GM12891 (cell line): ENCODE measurements at regions not wholly inside any gene's neighbourhood (a gene's known extent, or its start where the extent isn't known, plus 50 kb on each side); places are given as distances from the start of the nearest gene placed in this dataset.
"Not testable (repeated sequence)": the region's sequence is repeated elsewhere in the genome, so short reads cannot be mapped to it uniquely, and the experiment has no call there.

Source experiments
- DNase-seq: peaks from one replicate; pipeline ENCODE4 v3.0.0; 2011; ENCODE audit warnings: low spot score; ENCODE audit not compliant: insufficient read length
- FAIRE-seq: peaks from 2 replicates; lab custom pipeline; 2011; peaks lifted over from hg19 to GRCh38; lab: Jason Lieb, UNC
- PAX5 ChIP-seq: IDR thresholded peaks from 2 replicates; pipeline ENCODE4 v1.6.1; 2011; ENCODE audit warnings: low read length, moderate library complexity, mild to moderate bottlenecking; ENCODE audit not compliant: insufficient read depth, severe bottlenecking
- POLR2A ChIP-seq: IDR thresholded peaks from 2 replicates; pipeline ENCODE4 v1.6.1; 2011; ENCODE audit warnings: low read depth, low read length, control low read depth
- POLR2AphosphoS5 ChIP-seq: IDR thresholded peaks from 2 replicates; pipeline ENCODE4 v1.6.1; 2011; ENCODE audit warnings: low read depth, low read length, control low read depth
- POU2F2 ChIP-seq: IDR thresholded peaks from 2 replicates; pipeline ENCODE4 v1.6.1; 2011; ENCODE audit warnings: low read depth, mild to moderate bottlenecking, control low read depth, low read length, moderate library complexity
- SPI1 ChIP-seq: IDR thresholded peaks from 2 replicates; pipeline ENCODE4 v1.6.1; 2011; ENCODE audit warnings: low read depth, low read length, control low read depth
- TAF1 ChIP-seq: IDR thresholded peaks from 2 replicates; pipeline ENCODE4 v1.6.1; 2011; ENCODE audit warnings: low read depth, low read length, control low read depth

GRCh38 chr2:35503738-35504199 lies 851.8 kb upstream of the CRIM1 start:
- TF ChIP-seq SPI1 (no peak), POLR2AphosphoS5 (no peak)
- DNase-seq (no peak), FAIRE-seq (no peak)

GRCh38 chr2:35503311-35503710 lies 852.3 kb upstream of the CRIM1 start:
- no peak for DNase-seq
- FAIRE-seq, result no peak
- no peak for TF ChIP-seq TAF1
- TF ChIP-seq SPI1, result no peak
- TF ChIP-seq POLR2AphosphoS5, result no peak
- TF ChIP-seq PAX5, result no peak
- no peak for TF ChIP-seq POLR2A
- TF ChIP-seq POU2F2, result no peak

GRCh38 chr2:35501076-35501475 lies 854.5 kb upstream of the CRIM1 start:
- DNase-seq (no peak), FAIRE-seq (no peak)
- TF ChIP-seq TAF1 (no peak), POLR2AphosphoS5 (no peak), POU2F2 (no peak), POLR2A (no peak), SPI1 (no peak), PAX5 (no peak)

GRCh38 chr2:35496022-35496421 lies 859.6 kb upstream of the CRIM1 start:
- TF ChIP-seq POLR2A (no peak), TAF1 (no peak), SPI1 (no peak), PAX5 (no peak), POU2F2 (no peak), POLR2AphosphoS5 (no peak)
- DNase-seq (no peak), FAIRE-seq (no peak)

GRCh38 chr2:35495182-35495581 lies 860.4 kb upstream of the CRIM1 start:
- FAIRE-seq (no peak), DNase-seq (no peak)
- TF ChIP-seq PAX5, result no peak
- TF ChIP-seq POU2F2, result no peak
- TF ChIP-seq SPI1, result no peak
- no peak for TF ChIP-seq POLR2A
- TF ChIP-seq POLR2AphosphoS5, result no peak
- TF ChIP-seq TAF1, result no peak

GRCh38 chr2:35478121-35478520 lies 877.5 kb upstream of the CRIM1 start:
- FAIRE-seq, DNase-seq: not testable (repeated sequence)

- TF ChIP-seq POU2F2, result no peak
- TF ChIP-seq POLR2A, result no peak
- no peak for TF ChIP-seq SPI1
- no peak for TF ChIP-seq PAX5
- TF ChIP-seq TAF1, result no peak
- TF ChIP-seq POLR2AphosphoS5, result no peak
- no peak for FAIRE-seq
Observed at GRCh38 chr2:35468245-35468644, 887.3 kb upstream of the CRIM1 start.

GRCh38 chr2:35463805-35464596 lies 891.6 kb upstream of the CRIM1 start:
- TF ChIP-seq POLR2AphosphoS5 (no peak), TAF1 (no peak), SPI1 (no peak), PAX5 (no peak), POU2F2 (no peak), POLR2A (no peak)
- DNase-seq (no peak), FAIRE-seq (no peak)

More at GRCh38 chr2:35468245-35468644, 887.3 kb upstream of the CRIM1 start:
- no peak for DNase-seq

- FAIRE-seq, result no peak
- DNase-seq, result no peak
- no peak for TF ChIP-seq PAX5
- no peak for TF ChIP-seq POLR2A
- TF ChIP-seq POLR2AphosphoS5, result no peak
Observed at GRCh38 chr2:35462226-35462998, 893.2 kb upstream of the CRIM1 start.

GRCh38 chr2:35461406-35461805 lies 894.2 kb upstream of the CRIM1 start:
- no peak for DNase-seq
- TF ChIP-seq POLR2AphosphoS5 (no peak), TAF1 (no peak), PAX5 (no peak), POU2F2 (no peak), POLR2A (no peak)
- FAIRE-seq, result no peak
